Psoas muscle (tissue), 7 donors: ENCODE measurements at regions not wholly inside any gene's neighbourhood (a gene's known extent, or its start where the extent isn't known, plus 50 kb on each side); places are given as distances from the start of the nearest gene placed in this dataset.
A peak's percentile ranks its signal among the peaks of the same experiment; 100 is the strongest.

ENCODE experiments used
- ATAC-seq, 4 donors: fragments of 200-7000 bp; cut with Tn5 transposase; one replicate each; pipeline ENCODE4 v1.9.1; 2020; ENCODE audit warnings: moderate library complexity in 3 of 4, mild to moderate bottlenecking in 2 of 4
- DNase-seq, 2 donors: peaks; one replicate each; pipeline ENCODE4 v3.0.0-alpha.2; 2020
- H3K27ac ChIP-seq: fragments of 200-600 bp; one replicate; pipeline ENCODE4 v1.8.0; 2022
- H3K27me3 ChIP-seq, 3 donors: fragments of 200-600 bp in 1 of 3; one replicate each; pipeline versions ENCODE4 v1.6.1 to v1.8.0; 2013 to 2022; ENCODE audit warnings: low read length in 2 of 3, mild to moderate bottlenecking in 2 of 3, moderate library complexity in 1 of 3; ENCODE audit not compliant: insufficient read depth in 3 of 3
- H3K36me3 ChIP-seq, 2 donors: fragments of 200-600 bp in 1 of 2; one replicate each; pipeline versions ENCODE4 v1.6.1 to v1.8.0; 2013 to 2022; ENCODE audit warnings: low read depth in 1 of 2, mild to moderate bottlenecking in 1 of 2, moderate library complexity in 1 of 2; ENCODE audit not compliant: insufficient read depth in 1 of 2
- H3K4me1 ChIP-seq: fragments of 200-600 bp; one replicate; pipeline ENCODE4 v1.8.0; 2022
- H3K4me3 ChIP-seq: fragments of 200-600 bp; one replicate; pipeline ENCODE4 v1.8.0; 2022; ENCODE audit warnings: mild to moderate bottlenecking
- H3K9me3 ChIP-seq: fragments of 200-600 bp; one replicate; pipeline ENCODE4 v1.8.0; 2022
- WGBS, 3 donors: extraction: QIAGEN DNeasy Blood & Tissue Kit; methylation state at CpG; one replicate each; pipeline versions ENCODE4 v1.1.6 to v1.1.7; 2013; 5-methylcytosine and 5-hydroxymethylcytosine counted together
- intact Hi-C, 2 donors: fragments of 100-400 bp; cut with DNase I; formaldehyde crosslinking; loops; one replicate each; pipeline versions ENCODE4 v1.11.0 to v1.14.2; 2022
- TF ChIP-seq, protein P1 (sequence below): fragments of 200-600 bp; IDR thresholded peaks from one replicate; pipeline ENCODE4 v1.8.0; 2022; ENCODE audit warnings: antibody characterized with exemption
- donor health status: healthy with polysubstance abuse.
- donor health status: DM: no; HTN: no; CAD: no; lungs with moderate emphysema.
- donor health status: Bipolar disorder and iron deficiency.
- donor health status: healthy.
- donor health status: DM: yes; HTN: yes; CAD: no.
- donor health status: DM: no; HTN: no; CAD: no.
- donor health status: DM: yes; HTN: yes; CAD: no.

DNA sequence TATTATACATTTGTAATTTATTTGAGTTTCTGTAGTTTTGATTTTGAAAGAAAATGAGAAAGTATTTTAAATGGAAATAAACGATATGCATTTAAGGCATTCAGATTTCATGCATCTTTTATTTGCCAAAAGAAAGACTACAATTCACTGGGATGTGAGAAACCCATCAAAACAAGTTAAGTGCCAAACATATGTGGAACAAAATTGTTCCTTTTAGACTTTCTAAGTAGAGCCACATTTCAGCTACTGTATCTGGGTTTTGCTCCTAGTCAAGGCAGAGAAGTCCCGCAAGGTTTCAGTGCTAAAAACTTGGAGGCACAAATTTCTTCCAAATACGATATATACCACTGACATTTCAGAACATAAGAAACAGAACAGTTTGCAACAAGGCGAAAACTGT, 1191.9 kb downstream of the SLITRK5 start:
- DNase-seq (no peak), ATAC-seq (no peak)
- intact Hi-C loops = no loop called here
- Histone ChIP-seq H3K36me3 (no peaks in the 10 kb centered on the region), H3K4me1 (no peaks in the 10 kb centered on the region), H3K4me3 (no peak overlapping the region), H3K27me3 (no peaks in the 10 kb centered on the region), H3K27ac (no peak overlapping the region), H3K9me3 (no peaks in the 10 kb centered on the region)
- 69 to 73% (median 70%) methylated on average over 4 of the region's 4 CpGs for WGBS, 3 donors
- TF ChIP-seq, protein P1, sequence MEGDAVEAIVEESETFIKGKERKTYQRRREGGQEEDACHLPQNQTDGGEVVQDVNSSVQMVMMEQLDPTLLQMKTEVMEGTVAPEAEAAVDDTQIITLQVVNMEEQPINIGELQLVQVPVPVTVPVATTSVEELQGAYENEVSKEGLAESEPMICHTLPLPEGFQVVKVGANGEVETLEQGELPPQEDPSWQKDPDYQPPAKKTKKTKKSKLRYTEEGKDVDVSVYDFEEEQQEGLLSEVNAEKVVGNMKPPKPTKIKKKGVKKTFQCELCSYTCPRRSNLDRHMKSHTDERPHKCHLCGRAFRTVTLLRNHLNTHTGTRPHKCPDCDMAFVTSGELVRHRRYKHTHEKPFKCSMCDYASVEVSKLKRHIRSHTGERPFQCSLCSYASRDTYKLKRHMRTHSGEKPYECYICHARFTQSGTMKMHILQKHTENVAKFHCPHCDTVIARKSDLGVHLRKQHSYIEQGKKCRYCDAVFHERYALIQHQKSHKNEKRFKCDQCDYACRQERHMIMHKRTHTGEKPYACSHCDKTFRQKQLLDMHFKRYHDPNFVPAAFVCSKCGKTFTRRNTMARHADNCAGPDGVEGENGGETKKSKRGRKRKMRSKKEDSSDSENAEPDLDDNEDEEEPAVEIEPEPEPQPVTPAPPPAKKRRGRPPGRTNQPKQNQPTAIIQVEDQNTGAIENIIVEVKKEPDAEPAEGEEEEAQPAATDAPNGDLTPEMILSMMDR = no peak

DNA sequence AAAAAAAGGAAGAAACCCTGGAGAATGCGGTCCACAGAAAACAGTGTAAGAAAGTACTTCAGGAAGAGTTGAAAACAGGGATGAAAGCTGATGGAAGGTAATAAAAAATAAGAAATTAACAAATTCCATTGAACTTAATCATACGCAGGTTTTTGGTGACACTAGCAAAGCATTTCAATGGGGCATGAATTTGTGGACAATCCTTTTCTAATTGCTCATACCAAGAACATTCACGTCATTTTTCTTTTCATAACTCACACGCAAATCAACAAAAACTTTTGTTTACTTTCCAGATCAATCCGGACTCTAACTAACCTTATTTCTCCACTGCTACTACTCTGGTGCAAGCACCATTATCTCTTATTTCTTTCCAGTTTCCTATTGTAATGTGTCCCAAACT, 1195.0 kb downstream of the SLITRK5 start:
- no peak for DNase-seq
- 62 to 76% (median 68%) methylated on average over 5 of the region's 5 CpGs for WGBS, 3 donors
- H3K27me3 ChIP-seq = no peaks in the 10 kb centered on the region
- TF ChIP-seq, protein P1 = no peak
- H3K9me3 ChIP-seq = no peaks in the 10 kb centered on the region
- H3K36me3 ChIP-seq = no peaks in the 10 kb centered on the region
- H3K4me3 ChIP-seq = no peak overlapping the region
- ATAC-seq = no peak
- no peaks in the 10 kb centered on the region for H3K4me1 ChIP-seq
- intact Hi-C loops = no loop called here
- no peak overlapping the region for H3K27ac ChIP-seq

DNA sequence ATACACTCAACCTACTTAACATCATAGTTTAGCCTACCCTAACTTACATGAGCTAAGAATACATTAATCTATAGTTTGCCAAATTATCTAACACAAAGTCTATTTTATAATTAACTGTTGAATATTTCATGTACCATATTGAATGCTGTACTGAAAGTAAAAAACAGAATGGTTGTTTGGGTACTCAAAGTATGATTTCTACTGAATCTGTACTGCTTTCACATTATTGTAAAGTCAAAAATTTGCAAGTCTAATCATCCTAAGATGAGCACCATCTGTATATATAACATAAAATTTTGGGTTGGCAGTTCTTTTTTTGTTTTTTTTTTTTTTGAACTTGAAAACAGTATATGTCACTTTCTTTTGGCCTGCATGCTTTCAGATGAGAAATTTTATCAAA, 1212.6 kb downstream of the SLITRK5 start:
- intact Hi-C loops = no loop called here
- TF ChIP-seq, protein P1 = no peak
- DNase-seq (no peak), ATAC-seq (no peak)
- no peaks in the 10 kb centered on the region for H3K36me3 ChIP-seq
- H3K27me3 ChIP-seq = no peaks in the 10 kb centered on the region
- H3K27ac ChIP-seq = no peak overlapping the region
- H3K9me3 ChIP-seq = no peaks in the 10 kb centered on the region
- no peaks in the 10 kb centered on the region for H3K4me1 ChIP-seq
- no peak overlapping the region for H3K4me3 ChIP-seq

DNA sequence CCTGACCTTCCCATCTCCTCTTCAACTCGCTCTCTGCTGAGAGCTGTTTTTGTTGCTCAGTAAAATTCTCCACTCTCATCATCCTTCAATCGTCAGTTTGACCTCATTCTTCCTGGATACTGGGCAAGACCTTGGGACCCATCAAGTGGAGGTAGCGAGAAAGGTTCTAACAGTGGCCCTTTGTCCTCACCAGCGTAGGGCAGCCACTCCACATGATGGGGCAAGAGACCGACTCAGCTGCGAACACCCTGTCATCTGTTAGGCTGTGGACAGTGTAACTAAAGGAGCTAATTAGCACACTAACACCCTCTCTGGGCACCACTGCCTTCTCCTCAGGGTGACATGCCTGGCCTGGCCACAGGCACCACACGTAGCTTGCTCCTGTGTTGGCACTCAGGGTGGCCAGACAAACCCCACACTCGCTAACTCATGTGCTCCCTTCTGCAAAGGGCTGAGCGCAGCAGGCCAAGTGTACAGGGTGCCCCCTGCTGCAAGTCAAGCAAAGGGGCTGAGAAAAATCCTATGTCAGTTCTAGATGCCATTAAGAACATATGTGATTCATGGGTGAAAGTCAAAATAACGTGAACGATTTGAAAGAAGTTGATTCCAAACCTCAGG, 1216.0 kb downstream of the SLITRK5 start:
- TF ChIP-seq, protein P1 = no peak
- intact Hi-C loops = no loop called here
- H3K27me3 ChIP-seq = no peaks in the 10 kb centered on the region
- ATAC-seq (no peak), DNase-seq (peak in 1 of 2 donors; percentile 14)
- H3K4me3 ChIP-seq = no peak overlapping the region
- 82 to 92% (median 89%) methylated on average over 11 of the region's 11 CpGs for WGBS, 3 donors
- H3K36me3 ChIP-seq = no peaks in the 10 kb centered on the region
- no peak overlapping the region for H3K27ac ChIP-seq
- H3K4me1 ChIP-seq = no peaks in the 10 kb centered on the region
- no peaks in the 10 kb centered on the region for H3K9me3 ChIP-seq

DNA sequence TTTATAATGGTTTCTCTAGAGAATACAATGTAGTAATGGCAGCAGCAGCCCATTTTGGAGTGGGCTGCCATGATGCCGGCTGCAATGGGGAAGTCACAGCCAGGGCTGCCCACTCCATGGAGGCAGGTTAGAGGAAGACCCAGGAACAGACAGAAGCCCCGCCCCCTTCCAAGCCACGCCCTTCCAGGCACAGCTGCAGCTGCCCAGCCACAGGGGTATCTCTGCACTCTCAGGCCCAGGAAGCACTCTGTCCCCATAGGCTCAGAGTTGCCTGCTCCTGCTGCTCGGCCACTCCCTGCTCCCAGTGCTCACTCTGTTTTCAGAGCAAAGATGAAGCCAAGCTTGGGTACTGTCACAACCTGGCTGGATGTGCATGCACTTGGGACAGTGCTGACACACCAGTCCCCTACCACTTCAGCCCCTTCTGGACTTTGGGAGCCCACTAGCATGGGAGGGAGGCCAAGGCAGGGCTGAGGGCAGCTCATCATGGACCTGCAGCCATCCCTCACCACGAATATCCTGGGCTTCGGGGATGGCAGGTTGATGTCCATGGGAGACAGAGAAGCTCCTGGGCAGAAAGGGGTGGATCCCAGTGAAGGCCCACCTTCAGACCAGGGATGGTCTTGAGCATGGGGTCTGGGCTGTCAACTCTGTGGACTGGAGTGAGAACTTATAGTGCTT, 1224.2 kb downstream of the SLITRK5 start:
- Histone ChIP-seq H3K9me3 (no peaks in the 10 kb centered on the region), H3K36me3 (no peaks in the 10 kb centered on the region), H3K27me3 (no peaks in the 10 kb centered on the region), H3K4me3 (no peak overlapping the region), H3K4me1 (no peaks in the 10 kb centered on the region), H3K27ac (no peak overlapping the region)
- WGBS, 3 donors = 89 to 92% (median 90%) methylated on average over 6 of the region's 6 CpGs
- intact Hi-C loops = no loop called here
- DNase-seq (peak in 1 of 2 donors; percentile 23), ATAC-seq (no peak)
- TF ChIP-seq, protein P1 = no peak
